NCI-H226 (cell line): ENCODE measurements at regions not wholly inside any gene's neighbourhood (a gene's known extent, or its start where the extent isn't known, plus 50 kb on each side); places are given as distances from the start of the nearest gene placed in this dataset.

Experiments
- DNase-seq: peaks from one replicate; pipeline ENCODE4 v3.0.0-alpha.2; 2015

DNA sequence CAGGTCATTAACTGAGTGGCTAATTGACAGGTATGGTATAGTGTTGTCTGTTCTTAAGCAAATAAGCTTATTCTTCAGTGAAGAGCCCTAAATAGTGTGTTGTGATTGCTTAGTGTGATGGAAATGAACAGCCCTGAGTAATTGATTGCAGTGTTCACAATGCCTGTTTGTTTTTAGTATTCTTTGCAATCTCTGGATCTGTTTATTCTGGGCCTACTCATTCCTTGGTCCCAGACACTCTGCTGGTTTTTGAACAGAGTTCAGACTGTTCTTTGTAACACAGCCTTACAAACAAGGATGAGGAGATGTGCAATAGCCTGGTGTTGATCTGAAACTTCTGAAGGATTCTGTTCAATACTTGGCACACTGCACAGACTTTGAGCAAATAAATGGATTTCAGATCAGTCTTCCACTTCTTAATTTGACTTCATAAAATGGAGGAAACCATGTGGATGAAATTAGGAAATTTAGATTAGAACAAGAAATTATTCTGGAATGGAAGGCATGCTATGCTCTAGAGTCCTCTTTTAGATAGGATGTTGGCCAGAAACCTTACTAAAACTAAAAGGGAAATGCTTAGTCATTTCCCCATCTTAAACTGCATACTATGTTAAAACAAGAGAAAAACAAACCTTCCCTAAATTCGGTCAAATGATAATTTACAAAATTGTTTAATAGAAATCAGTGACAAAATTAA lies 444.2 kb upstream of the SEMA3D start:
- no peak for DNase-seq

- DNase-seq, result no peak
Observed at GRCh38 chr7:85627791-85628586, 441.1 kb upstream of the SEMA3D start.

- DNase-seq, result no peak
Observed at GRCh38 chr7:85622059-85622458, 435.2 kb upstream of the SEMA3D start.

GRCh38 chr7:85620936-85621685 lies 434.3 kb upstream of the SEMA3D start:
- DNase-seq, result no peak

GRCh38 chr7:85619236-85619635 lies 432.4 kb upstream of the SEMA3D start:
- DNase-seq, result no peak

GRCh38 chr7:85614684-85615083 lies 427.8 kb upstream of the SEMA3D start:
- DNase-seq, result no peak

- no peak for DNase-seq
Observed at GRCh38 chr7:85612514-85612913, 425.7 kb upstream of the SEMA3D start.

DNA sequence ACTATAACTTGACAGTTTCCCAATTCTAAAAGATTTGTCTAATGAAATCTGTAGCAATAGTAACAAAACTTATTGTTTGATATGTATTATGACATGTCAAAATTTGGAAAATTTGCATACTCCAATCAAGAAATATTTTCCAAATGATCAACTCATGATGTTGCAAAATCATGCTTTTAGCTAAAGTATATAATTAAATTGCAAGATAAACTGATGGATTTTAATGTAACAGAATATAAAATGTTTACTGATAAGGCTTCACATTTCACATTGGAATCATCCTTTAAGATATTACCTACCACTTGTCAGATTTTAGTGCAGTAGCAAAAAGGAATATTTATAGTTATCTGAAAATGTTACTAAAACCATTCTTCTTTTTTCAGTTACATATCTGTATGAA lies 421.9 kb upstream of the SEMA3D start:
- DNase-seq, result no peak

DNA sequence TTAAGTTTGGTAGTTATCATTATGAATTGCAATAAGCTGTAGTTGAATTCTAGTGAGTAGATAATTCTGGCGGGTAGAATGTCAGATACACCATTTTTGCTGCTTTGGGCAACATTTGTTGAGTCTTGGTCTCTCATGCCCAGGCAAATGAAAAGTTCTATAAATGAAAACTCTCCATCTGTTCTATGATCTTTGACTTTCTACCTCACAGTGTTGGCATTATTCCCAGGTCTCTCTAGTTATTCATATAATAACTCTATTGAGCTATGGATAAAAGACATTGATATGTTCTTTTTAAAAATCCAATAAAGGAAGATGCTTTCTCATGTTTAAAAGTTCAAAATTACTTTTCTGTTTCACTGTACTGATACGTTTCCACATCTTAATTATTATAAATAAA lies 415.3 kb upstream of the SEMA3D start:
- no peak for DNase-seq

- no peak for DNase-seq
Observed at GRCh38 chr7:85600395-85600794, 413.5 kb upstream of the SEMA3D start.

DNA sequence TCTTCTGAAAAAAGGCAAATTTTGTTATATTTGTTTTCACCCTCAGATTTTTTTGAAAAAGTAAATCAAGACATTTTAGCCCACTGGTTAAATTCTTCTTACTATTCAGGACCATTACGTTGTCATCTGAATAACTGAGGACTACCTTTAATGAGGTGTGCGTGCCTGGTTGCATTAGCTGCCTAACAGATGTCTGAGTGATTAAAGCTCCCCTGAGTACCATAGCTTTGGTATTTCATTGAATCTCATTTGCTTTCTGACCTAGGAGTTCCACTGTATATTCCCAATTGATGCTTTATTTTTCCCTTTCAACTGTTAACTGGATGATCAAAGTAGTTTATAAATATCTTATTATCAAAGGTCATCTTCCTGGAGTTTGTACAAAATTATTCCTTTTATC lies 410.0 kb upstream of the SEMA3D start:
- DNase-seq, result no peak

DNA sequence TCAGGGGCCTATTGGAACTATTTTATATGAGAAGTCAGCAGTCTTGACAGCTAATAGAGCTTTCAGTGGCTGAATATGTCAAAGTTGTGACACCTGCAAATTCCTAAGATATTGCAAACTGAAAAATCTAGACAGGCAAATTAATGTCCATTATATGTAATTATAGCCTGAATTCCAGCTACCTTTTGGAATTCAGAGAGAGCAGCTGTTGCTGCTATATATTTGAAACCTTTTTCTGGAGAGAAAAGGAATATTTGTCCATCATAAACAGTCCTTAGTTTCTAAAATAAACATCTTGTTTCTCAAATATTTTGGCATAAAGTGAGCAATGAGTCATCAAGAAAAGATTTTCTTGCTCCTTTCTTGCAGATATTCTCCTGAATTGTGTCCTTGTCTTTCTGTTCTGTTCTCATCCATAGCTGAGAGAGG lies 408.9 kb upstream of the SEMA3D start:
- peak; percentile 37 for DNase-seq

GRCh38 chr7:85593355-85593754 lies 406.5 kb upstream of the SEMA3D start:
- DNase-seq, result no peak

GRCh38 chr7:85587785-85588184 lies 400.9 kb upstream of the SEMA3D start:
- DNase-seq, result peak; percentile 3

- no peak for DNase-seq
Observed at GRCh38 chr7:85586091-85586490, 399.2 kb upstream of the SEMA3D start.

- DNase-seq, result no peak
Observed at GRCh38 chr7:85583131-85583953, 396.5 kb upstream of the SEMA3D start.

DNA sequence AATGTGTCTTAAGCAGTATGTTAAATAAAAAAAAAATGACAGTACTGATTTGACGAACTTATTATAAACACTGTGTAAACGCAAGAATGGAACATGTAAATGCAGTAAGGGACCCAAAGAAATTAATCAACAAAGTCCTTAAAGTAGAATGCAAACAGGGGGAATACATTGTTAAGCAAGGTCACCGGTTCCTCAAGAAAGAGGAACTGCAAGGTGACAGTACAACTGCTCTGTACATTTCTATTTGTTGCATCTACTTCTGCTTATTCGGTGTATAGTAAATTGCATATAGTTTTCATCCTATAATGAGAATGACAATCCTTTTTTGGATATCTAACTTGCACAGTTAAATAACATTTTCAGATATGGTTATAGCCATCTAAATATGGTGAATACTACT lies 387.0 kb upstream of the SEMA3D start:
- DNase-seq, result no peak

GRCh38 chr7:85573346-85573745 lies 386.5 kb upstream of the SEMA3D start:
- peak; percentile 66 for DNase-seq

GRCh38 chr7:85570898-85571297 lies 384.0 kb upstream of the SEMA3D start:
- DNase-seq, result no peak

GRCh38 chr7:85567983-85568382 lies 381.1 kb upstream of the SEMA3D start:
- no peak for DNase-seq

- DNase-seq, result no peak
Observed at GRCh38 chr7:85566095-85566794, 379.4 kb upstream of the SEMA3D start.

DNA sequence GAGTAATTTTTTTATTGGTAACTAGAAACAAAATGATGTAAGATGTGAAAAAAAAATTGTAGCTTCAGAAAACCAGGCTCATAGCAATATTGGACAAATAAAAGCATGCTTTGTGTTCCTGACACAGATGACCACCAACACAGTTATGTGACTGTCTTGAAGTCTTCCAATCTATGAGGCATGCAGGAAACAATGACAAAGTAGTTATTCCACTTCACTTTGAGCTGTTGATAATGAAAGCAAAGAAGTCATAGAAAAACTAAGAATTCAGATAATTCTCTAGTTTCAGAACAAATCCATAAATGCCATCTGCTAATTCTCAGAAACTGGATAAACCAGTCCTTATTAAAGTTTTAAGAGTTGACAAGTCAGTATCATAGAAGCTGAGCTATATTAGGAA lies 378.4 kb upstream of the SEMA3D start:
- DNase-seq, result no peak
